SKM-1 treated with dmso at 0.1 percent for 144 hours (cell line): ENCODE measurements at regions not wholly inside any gene's neighbourhood (a gene's known extent, or its start where the extent isn't known, plus 50 kb on each side); places are given as distances from the start of the nearest gene placed in this dataset.

ENCODE experiments used
- DNase-seq: peaks from one replicate; lab custom pipeline; 2025; ENCODE audit not compliant: unreplicated experiment; lab: John Stamatoyannopoulos, UW

GRCh38 chr2:41709702-41710599 lies 337.9 kb upstream of the PKDCC start:
- no peak for DNase-seq

GRCh38 chr2:41710944-41711343 lies 336.9 kb upstream of the PKDCC start:
- no peak for DNase-seq

- DNase-seq, result no peak
Observed at GRCh38 chr2:41711736-41712135, 336.1 kb upstream of the PKDCC start.

- no peak for DNase-seq
Observed at GRCh38 chr2:41716497-41716896, 331.3 kb upstream of the PKDCC start.

GRCh38 chr2:41717839-41718238 lies 330.0 kb upstream of the PKDCC start:
- DNase-seq, result no peak

GRCh38 chr2:41718705-41719104 lies 329.1 kb upstream of the PKDCC start:
- peak; percentile 22 for DNase-seq

GRCh38 chr2:41719756-41720155 lies 328.1 kb upstream of the PKDCC start:
- DNase-seq, result no peak

GRCh38 chr2:41720331-41721251 lies 327.2 kb upstream of the PKDCC start:
- DNase-seq, result no peak

- no peak for DNase-seq
Observed at GRCh38 chr2:41722668-41723369, 325.0 kb upstream of the PKDCC start.

- DNase-seq, result no peak
Observed at GRCh38 chr2:41723526-41723925, 324.3 kb upstream of the PKDCC start.

GRCh38 chr2:41724465-41724864 lies 323.4 kb upstream of the PKDCC start:
- DNase-seq, result no peak

- no peak for DNase-seq
Observed at GRCh38 chr2:41725901-41726300, 321.9 kb upstream of the PKDCC start.

GRCh38 chr2:41726364-41726763 lies 321.5 kb upstream of the PKDCC start:
- no peak for DNase-seq

GRCh38 chr2:41727152-41727551 lies 320.7 kb upstream of the PKDCC start:
- no peak for DNase-seq

- no peak for DNase-seq
Observed at GRCh38 chr2:41727711-41728110, 320.1 kb upstream of the PKDCC start.

- DNase-seq, result no peak
Observed at GRCh38 chr2:41728788-41729338, 319.0 kb upstream of the PKDCC start.

GRCh38 chr2:41729800-41730364 lies 317.9 kb upstream of the PKDCC start:
- DNase-seq, result no peak

GRCh38 chr2:41735006-41735405 lies 312.8 kb upstream of the PKDCC start:
- DNase-seq, result no peak

- no peak for DNase-seq
Observed at GRCh38 chr2:41735476-41735875, 312.3 kb upstream of the PKDCC start.

- DNase-seq, result peak; percentile 5
Observed at GRCh38 chr2:41736105-41736567, 311.7 kb upstream of the PKDCC start.
